GM13976 (cell line): ENCODE measurements at regions not wholly inside any gene's neighbourhood (a gene's known extent, or its start where the extent isn't known, plus 50 kb on each side); places are given as distances from the start of the nearest gene placed in this dataset.

Experiments
- DNase-seq: peaks from one replicate; pipeline ENCODE4 v3.0.0; 2012; ENCODE audit warnings: low spot score
- in situ Hi-C: fragments of 300-500 bp; cut with MboI; formaldehyde crosslinking; loops from one replicate; pipeline ENCODE4 v1.12.0; 2022; ENCODE audit warnings: low sequenced_read_pairs, mixed read lengths, inconsistent platforms; ENCODE audit not compliant: unreplicated experiment
- TF ChIP-seq, protein P1 (sequence below): IDR thresholded peaks from 2 replicates; pipeline ENCODE4 v1.5.1; 2012; ENCODE audit warnings: borderline replicate concordance, mild to moderate bottlenecking; ENCODE audit not compliant: insufficient read depth; ENCODE audit errors: extremely low read depth, missing control alignments, control extremely low read depth

DNA sequence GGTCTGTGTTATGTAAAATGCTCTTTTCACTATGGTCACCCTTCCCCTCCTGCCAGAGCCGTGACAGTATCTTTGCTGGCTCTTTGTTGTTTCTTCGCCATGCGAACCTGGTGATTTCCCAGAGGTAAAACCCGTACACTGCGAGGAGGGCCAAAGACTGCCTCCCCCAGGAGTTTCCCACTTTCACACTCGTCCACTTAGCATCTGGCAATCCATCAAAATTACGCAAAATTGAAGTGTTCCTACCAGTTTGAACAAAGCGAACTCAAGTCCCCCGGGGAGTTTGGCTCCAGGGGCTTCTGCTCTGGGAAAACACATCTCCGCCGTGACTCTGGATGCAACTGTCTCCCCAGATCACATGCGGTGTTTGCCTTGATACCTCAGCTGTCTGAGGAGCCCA lies 239.9 kb downstream of the FAM43A start:
- TF ChIP-seq, protein P1, sequence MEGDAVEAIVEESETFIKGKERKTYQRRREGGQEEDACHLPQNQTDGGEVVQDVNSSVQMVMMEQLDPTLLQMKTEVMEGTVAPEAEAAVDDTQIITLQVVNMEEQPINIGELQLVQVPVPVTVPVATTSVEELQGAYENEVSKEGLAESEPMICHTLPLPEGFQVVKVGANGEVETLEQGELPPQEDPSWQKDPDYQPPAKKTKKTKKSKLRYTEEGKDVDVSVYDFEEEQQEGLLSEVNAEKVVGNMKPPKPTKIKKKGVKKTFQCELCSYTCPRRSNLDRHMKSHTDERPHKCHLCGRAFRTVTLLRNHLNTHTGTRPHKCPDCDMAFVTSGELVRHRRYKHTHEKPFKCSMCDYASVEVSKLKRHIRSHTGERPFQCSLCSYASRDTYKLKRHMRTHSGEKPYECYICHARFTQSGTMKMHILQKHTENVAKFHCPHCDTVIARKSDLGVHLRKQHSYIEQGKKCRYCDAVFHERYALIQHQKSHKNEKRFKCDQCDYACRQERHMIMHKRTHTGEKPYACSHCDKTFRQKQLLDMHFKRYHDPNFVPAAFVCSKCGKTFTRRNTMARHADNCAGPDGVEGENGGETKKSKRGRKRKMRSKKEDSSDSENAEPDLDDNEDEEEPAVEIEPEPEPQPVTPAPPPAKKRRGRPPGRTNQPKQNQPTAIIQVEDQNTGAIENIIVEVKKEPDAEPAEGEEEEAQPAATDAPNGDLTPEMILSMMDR, result no peak
- in situ Hi-C loops, result no loop called here
- no peak for DNase-seq

DNA sequence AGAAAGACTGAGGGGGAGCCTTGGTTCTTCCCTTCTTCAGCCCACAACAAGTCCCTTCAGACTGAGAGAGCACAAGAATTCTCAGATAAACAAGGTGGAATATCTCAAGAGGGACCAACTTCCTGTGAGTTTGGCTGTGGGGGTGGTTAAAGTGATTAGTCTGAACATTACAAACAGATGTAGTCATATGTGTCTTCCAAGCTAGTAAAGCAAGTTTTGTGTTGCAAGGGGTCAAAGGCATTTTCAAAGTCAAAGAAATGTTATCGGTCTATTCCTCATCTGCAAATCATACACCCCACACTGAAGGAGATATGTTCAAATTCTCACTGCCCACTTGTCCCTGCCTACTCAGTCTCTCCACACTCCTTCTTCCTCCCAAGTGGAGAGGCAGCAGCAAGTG lies 242.5 kb downstream of the FAM43A start:
- in situ Hi-C loops, result no loop called here
- TF ChIP-seq, protein P1, result no peak
- DNase-seq, result no peak

DNA sequence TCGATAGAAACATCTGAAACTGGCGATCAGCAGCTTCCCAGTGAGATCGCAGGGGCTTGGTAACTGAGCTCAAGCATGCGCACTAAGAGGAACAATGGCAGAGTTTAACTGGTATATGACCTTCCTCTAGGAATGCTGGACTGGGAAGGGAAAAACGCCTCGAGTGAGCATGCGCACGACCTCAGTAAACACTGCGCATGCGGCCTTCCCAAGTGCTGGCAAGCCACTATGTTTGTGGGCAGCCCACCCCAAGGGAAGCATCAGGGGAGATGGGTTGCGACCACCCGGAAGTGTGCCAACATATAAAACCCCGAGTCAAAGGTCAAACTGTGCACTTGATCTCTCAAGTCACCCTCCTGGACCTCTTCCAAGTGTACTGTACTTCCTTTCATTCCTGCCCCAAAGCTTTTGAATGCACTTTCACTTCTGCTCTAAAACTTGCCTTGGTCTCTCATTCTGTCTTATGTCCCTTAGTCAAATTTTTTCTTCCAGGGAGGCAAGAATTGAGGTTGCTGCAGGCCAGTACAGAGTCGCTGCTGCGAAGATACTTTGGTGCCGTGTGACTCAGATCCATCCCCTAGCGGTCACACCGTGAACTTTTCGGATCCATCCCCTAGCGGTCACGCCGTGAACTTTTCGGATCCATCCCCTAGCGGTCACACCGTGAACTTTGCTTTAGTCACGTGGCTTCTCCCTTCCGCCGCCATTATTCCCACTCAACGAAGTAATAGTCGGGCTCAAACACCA lies 243.3 kb downstream of the FAM43A start:
- in situ Hi-C loops, result no loop called here
- DNase-seq, result no peak
- TF ChIP-seq, protein P1, result no peak

DNA sequence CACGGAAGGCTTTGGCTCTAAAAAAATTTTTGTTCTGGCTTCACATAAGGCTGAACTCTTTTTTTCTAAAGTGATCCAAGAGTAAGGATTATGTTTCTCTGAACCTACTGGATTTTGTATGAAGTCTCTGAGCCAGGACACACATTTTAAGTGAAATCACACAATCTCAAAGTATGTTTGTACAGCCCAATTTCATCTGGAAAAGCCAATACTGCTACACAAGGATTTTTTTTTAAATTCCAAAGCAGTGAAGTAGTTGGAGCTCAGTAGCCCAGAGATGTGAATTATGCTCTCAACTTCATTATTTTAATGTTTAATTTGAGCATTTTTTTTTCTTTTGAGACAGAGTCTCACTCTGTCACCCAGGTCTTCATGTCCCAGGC lies 243.9 kb downstream of the FAM43A start:
- in situ Hi-C loops, result no loop called here
- no peak for DNase-seq
- TF ChIP-seq, protein P1, result no peak

DNA sequence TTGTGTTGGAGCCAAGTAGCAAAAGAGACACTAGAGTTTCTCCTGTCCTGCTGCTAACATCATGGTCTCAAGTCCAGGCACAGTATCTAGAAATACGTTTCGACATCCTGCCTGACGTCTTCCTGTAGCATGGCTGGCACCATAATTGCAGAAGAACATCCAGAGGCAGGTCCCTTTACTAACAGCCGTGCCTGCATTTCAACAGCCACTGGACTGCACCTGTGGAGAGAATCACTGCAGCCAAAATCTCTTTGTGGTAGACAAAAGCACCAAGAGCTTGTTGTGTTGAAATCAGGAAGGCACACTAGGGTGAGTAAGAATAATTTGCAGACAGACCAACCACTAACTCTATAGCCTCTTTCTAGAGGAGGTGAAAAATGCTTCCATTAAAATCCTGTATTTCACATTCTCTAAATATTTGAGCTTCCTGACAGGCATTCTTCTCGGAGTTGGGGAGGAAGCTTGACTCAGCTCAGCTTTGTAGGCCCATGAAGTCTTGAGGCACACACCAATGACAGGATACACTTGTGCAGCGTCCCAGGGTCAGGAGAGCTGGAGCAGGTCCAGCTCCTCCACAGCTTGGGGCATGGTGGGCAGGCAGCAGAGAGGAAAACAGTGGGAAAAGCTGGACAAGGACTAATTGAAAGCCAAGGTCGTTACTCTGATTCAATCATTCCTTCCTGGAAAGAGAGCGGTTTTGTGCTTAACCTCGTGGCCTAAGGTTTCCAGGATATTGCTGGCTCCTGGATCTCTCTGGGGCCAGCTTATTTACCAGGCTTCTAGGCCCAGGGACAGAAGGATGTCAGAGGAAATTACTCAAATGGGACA lies 244.9 kb downstream of the FAM43A start:
- TF ChIP-seq, protein P1, result no peak
- no peak for DNase-seq
- in situ Hi-C loops, result no loop called here

DNA sequence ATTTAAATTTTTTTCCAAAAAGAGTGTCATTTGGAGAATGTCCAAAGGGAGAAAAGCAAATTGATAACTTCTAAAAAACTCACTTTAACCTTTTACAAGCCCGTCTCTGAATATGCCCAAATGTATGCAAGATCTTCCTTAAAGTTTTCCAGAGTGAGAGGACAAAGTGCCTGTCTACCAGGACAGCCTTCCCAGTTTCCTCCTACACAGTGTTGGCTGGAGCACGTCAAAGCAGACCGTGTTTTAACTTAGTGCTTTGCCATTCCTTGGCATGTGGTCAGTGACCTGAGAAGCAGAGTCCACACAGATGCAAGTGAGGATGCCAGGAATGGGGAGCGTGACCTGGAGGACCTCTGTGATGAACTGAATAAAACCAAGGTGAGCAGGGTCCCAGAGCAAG lies 245.7 kb downstream of the FAM43A start:
- in situ Hi-C loops, result no loop called here
- DNase-seq, result no peak
- TF ChIP-seq, protein P1, result no peak
